ENCODE measurements at regions not wholly inside any gene's neighbourhood (a gene's known extent, or its start where the extent isn't known, plus 50 kb on each side); places are given as distances from the start of the nearest gene placed in this dataset.
"Not testable (repeated sequence)": the region's sequence is repeated elsewhere in the genome, so short reads cannot be mapped to it uniquely, and the experiment has no call there.

- H3K27me3 ChIP-seq (replicated peaks in 1 of 2; ENCODE audit: control insufficient read depth in 2 of 2, insufficient read depth in 2 of 2, low read length in 1 of 2); H2AFZ ChIP-seq (ENCODE audit: control insufficient read depth, low read depth, low read length); intact Hi-C loops (cut with micrococcal nuclease; ENCODE audit: unreplicated experiment); ATAC-seq; CTCF ChIA-PET; RAD21 ChIA-PET (ENCODE audit: unreplicated experiment); H3K4me3 ChIP-seq; H4K20me1 ChIP-seq (ENCODE audit: control insufficient read depth, insufficient read depth); DNase-seq (ENCODE audit: low read depth, low spot score); H3K4me1 ChIP-seq (ENCODE audit: control insufficient read depth, insufficient read depth, low read length); FAIRE-seq; POLR2A ChIA-PET; BruUV-seq (replicated peaks); SMC1A ChIA-PET (ENCODE audit: uncharacterized antibody, unreplicated experiment); H3K36me3 ChIP-seq (ENCODE audit: control insufficient read depth in 2 of 2, insufficient read depth in 2 of 2, low read length in 1 of 2); H3K79me2 ChIP-seq (ENCODE audit: control insufficient read depth, insufficient read depth, low read length); H3K27ac ChIP-seq (ENCODE audit: control insufficient read depth, insufficient read depth); H3K9me3 ChIP-seq (replicated peaks; ENCODE audit: control insufficient read depth, insufficient read depth, low read length); in situ Hi-C loops (cut with MboI); H3K4me2 ChIP-seq (ENCODE audit: control insufficient read depth, insufficient read depth); H3K9ac ChIP-seq (ENCODE audit: control insufficient read depth, insufficient read depth, low read length): not testable (repeated sequence)
- whole genome bisulfite sequencing (ENCODE audit: insufficient coverage, insufficient replicate concordance, low lambda C conversion rate, missing lambda C conversion rate) = 27% methylated on average over 4 of the region's 4 CpGs
Observed at GRCh38 chr2:39830610-39831009, 51.6 kb upstream of the THUMPD2 start.

All from GM12878 (cell line).